Lower leg skin (tissue), 3 donors: ENCODE measurements at regions not wholly inside any gene's neighbourhood (a gene's known extent, or its start where the extent isn't known, plus 50 kb on each side); places are given as distances from the start of the nearest gene placed in this dataset.

Experiments
- POLR2A ChIP-seq, 2 donors: fragments of 450-650 bp; IDR thresholded peaks; one replicate each; pipeline ENCODE4 v1.6.1; 2016 to 2017; ENCODE audit warnings: antibody characterized with exemption in 2 of 2, mild to moderate bottlenecking in 1 of 2, moderate library complexity in 1 of 2
- TF ChIP-seq, protein P1 (sequence below), 3 donors: fragments of 450-650 bp; IDR thresholded peaks; one replicate each; pipeline ENCODE4 v1.5.1; 2016; ENCODE audit warnings: antibody characterized with exemption in 3 of 3, mild to moderate bottlenecking in 3 of 3, moderate library complexity in 2 of 3

DNA sequence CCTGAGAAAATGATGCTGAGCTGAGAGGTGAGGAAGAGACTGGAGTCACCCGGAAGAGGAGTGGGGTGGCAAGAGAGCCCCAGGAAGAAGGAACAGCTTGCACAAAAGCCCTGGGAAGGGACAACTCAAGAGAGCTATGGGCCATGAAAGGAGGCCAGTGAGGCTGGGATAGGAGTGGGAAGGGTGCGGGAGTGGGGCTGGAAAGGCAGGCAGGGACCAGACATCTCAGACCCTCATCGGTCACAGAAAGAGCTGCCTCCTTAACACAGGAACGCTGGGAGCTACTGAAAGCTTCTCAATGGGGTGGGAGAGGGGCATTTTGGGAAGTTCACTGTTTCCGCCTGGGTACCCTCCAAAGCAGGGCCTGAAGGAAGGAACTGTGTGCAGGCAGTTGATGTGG is 122.0 kb upstream of the UNC5B start:
- TF ChIP-seq, protein P1, sequence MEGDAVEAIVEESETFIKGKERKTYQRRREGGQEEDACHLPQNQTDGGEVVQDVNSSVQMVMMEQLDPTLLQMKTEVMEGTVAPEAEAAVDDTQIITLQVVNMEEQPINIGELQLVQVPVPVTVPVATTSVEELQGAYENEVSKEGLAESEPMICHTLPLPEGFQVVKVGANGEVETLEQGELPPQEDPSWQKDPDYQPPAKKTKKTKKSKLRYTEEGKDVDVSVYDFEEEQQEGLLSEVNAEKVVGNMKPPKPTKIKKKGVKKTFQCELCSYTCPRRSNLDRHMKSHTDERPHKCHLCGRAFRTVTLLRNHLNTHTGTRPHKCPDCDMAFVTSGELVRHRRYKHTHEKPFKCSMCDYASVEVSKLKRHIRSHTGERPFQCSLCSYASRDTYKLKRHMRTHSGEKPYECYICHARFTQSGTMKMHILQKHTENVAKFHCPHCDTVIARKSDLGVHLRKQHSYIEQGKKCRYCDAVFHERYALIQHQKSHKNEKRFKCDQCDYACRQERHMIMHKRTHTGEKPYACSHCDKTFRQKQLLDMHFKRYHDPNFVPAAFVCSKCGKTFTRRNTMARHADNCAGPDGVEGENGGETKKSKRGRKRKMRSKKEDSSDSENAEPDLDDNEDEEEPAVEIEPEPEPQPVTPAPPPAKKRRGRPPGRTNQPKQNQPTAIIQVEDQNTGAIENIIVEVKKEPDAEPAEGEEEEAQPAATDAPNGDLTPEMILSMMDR (IDR thresholded peaks at IDR 0.05): no peak
- TF ChIP-seq POLR2A (IDR thresholded peaks at IDR 0.05): no peak
